Ishikawa (cell line): ENCODE measurements at regions not wholly inside any gene's neighbourhood (a gene's known extent, or its start where the extent isn't known, plus 50 kb on each side); places are given as distances from the start of the nearest gene placed in this dataset.

Source experiments
- CEBPB ChIP-seq: IDR thresholded peaks from 2 replicates; pipeline ENCODE4 v1.6.1; 2012
- CREB1 ChIP-seq: IDR thresholded peaks from 2 replicates; pipeline ENCODE4 v1.6.1; 2012; ENCODE audit warnings: low read depth
- EGR1 ChIP-seq: IDR thresholded peaks from 2 replicates; pipeline ENCODE4 v1.6.1; 2012
- EP300 ChIP-seq: IDR thresholded peaks from 2 replicates; pipeline ENCODE4 v1.6.1; 2012; ENCODE audit warnings: borderline replicate concordance
- FOXM1 ChIP-seq: IDR thresholded peaks from 2 replicates; pipeline ENCODE4 v1.6.1; 2012; ENCODE audit warnings: low read depth, borderline replicate concordance
- MAX ChIP-seq: IDR thresholded peaks from 2 replicates; pipeline ENCODE4 v1.6.1; 2012
- RAD21 ChIP-seq: IDR thresholded peaks from 2 replicates; pipeline ENCODE4 v1.6.1; 2012; ENCODE audit warnings: low read depth
- TAF1 ChIP-seq: IDR thresholded peaks from 2 replicates; pipeline ENCODE4 v1.6.1; 2012; ENCODE audit warnings: low read depth, mild to moderate bottlenecking
- TCF12 ChIP-seq: IDR thresholded peaks from 2 replicates; pipeline ENCODE4 v1.6.1; 2012; ENCODE audit warnings: low read depth
- YY1 ChIP-seq: IDR thresholded peaks from 2 replicates; pipeline ENCODE4 v1.6.1; 2012; ENCODE audit warnings: low read depth
- ZBTB7A ChIP-seq: IDR thresholded peaks from 2 replicates; pipeline ENCODE4 v1.6.1; 2012; ENCODE audit warnings: low read depth
- TF ChIP-seq, protein P1 (sequence below): IDR thresholded peaks from 2 replicates; pipeline ENCODE4 v1.6.1; 2012; ENCODE audit warnings: low read depth, mild to moderate bottlenecking
- TF ChIP-seq, protein P2 (sequence below): IDR thresholded peaks from 2 replicates; pipeline ENCODE4 v1.6.1; 2012

DNA sequence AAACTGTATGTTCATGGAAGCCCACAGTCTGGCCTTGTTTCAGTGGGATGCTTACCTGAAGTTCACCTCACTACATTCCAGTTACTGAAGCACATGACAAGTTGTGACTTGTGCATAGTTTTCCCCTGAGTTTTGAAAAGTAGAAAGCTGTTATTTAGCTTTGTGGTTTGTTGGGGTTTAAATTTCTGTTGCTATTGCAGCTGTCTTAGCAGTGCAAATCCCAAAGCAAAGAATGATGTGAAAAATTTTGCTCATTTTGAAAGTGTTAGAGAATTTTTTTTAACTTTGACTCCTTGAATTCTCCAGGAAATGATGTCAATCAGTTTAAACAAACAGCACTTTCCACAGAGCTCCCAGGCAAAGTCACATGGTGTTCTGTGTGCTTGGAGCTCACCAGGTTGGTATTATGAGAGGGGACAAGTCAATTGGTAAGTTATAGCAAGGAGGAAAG lies 268.4 kb downstream of the ADGRG6 start:
- TF ChIP-seq FOXM1 (no peak), RAD21 (no peak), EP300 (no peak), EGR1 (no peak), CEBPB (no peak), ZBTB7A (no peak), MAX (no peak), TAF1 (no peak), CREB1 (no peak), TCF12 (no peak), YY1 (no peak)
- TF ChIP-seq, protein P1, sequence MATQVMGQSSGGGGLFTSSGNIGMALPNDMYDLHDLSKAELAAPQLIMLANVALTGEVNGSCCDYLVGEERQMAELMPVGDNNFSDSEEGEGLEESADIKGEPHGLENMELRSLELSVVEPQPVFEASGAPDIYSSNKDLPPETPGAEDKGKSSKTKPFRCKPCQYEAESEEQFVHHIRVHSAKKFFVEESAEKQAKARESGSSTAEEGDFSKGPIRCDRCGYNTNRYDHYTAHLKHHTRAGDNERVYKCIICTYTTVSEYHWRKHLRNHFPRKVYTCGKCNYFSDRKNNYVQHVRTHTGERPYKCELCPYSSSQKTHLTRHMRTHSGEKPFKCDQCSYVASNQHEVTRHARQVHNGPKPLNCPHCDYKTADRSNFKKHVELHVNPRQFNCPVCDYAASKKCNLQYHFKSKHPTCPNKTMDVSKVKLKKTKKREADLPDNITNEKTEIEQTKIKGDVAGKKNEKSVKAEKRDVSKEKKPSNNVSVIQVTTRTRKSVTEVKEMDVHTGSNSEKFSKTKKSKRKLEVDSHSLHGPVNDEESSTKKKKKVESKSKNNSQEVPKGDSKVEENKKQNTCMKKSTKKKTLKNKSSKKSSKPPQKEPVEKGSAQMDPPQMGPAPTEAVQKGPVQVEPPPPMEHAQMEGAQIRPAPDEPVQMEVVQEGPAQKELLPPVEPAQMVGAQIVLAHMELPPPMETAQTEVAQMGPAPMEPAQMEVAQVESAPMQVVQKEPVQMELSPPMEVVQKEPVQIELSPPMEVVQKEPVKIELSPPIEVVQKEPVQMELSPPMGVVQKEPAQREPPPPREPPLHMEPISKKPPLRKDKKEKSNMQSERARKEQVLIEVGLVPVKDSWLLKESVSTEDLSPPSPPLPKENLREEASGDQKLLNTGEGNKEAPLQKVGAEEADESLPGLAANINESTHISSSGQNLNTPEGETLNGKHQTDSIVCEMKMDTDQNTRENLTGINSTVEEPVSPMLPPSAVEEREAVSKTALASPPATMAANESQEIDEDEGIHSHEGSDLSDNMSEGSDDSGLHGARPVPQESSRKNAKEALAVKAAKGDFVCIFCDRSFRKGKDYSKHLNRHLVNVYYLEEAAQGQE: no peak
- TF ChIP-seq, protein P2, sequence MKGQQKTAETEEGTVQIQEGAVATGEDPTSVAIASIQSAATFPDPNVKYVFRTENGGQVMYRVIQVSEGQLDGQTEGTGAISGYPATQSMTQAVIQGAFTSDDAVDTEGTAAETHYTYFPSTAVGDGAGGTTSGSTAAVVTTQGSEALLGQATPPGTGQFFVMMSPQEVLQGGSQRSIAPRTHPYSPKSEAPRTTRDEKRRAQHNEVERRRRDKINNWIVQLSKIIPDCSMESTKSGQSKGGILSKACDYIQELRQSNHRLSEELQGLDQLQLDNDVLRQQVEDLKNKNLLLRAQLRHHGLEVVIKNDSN: no peak
